ENCODE measurements at regions not wholly inside any gene's neighbourhood (a gene's known extent, or its start where the extent isn't known, plus 50 kb on each side); places are given as distances from the start of the nearest gene placed in this dataset.

GRCh38 chr2:240353086-240353798 lies 82.2 kb upstream of the GPC1 start:
- DNase-seq (ENCODE audit: insufficient read length, low spot score): no peak
- no peak for FAIRE-seq

- FAIRE-seq: no peak
Observed at GRCh38 chr2:240353944-240354343, 81.5 kb upstream of the GPC1 start.

GRCh38 chr2:240355001-240355891 lies 80.2 kb upstream of the GPC1 start:
- DNase-seq (ENCODE audit: insufficient read length, low spot score) (no peak), FAIRE-seq (no peak)

More at GRCh38 chr2:240353944-240354343, 81.5 kb upstream of the GPC1 start:
- no peak for DNase-seq (ENCODE audit: insufficient read length, low spot score)

- FAIRE-seq: no peak
Observed at GRCh38 chr2:240355962-240356361, 79.5 kb upstream of the GPC1 start.

GRCh38 chr2:240356700-240357640 lies 78.5 kb upstream of the GPC1 start:
- no peak for FAIRE-seq

More at GRCh38 chr2:240355962-240356361, 79.5 kb upstream of the GPC1 start:
- DNase-seq (ENCODE audit: insufficient read length, low spot score): no peak

GRCh38 chr2:240357641-240358012 lies 77.8 kb upstream of the GPC1 start:
- DNase-seq (ENCODE audit: insufficient read length, low spot score) (no peak), FAIRE-seq (no peak)

More at GRCh38 chr2:240356700-240357640, 78.5 kb upstream of the GPC1 start:
- no peak for DNase-seq (ENCODE audit: insufficient read length, low spot score)

- no peak for DNase-seq (ENCODE audit: insufficient read length, low spot score)
- no peak for FAIRE-seq
Observed at GRCh38 chr2:240358080-240358479, 77.4 kb upstream of the GPC1 start.

GRCh38 chr2:240358821-240359397 lies 76.6 kb upstream of the GPC1 start:
- DNase-seq (ENCODE audit: insufficient read length, low spot score) (no peak), FAIRE-seq (no peak)

- FAIRE-seq: no peak
Observed at GRCh38 chr2:240359695-240360094, 75.8 kb upstream of the GPC1 start.

GRCh38 chr2:240360645-240361475 lies 74.6 kb upstream of the GPC1 start:
- FAIRE-seq (no peak), DNase-seq (ENCODE audit: insufficient read length, low spot score) (no peak)

More at GRCh38 chr2:240359695-240360094, 75.8 kb upstream of the GPC1 start:
- no peak for DNase-seq (ENCODE audit: insufficient read length, low spot score)

- DNase-seq (ENCODE audit: insufficient read length, low spot score): no peak
- FAIRE-seq: no peak
Observed at GRCh38 chr2:240362216-240362755, 73.2 kb upstream of the GPC1 start.

GRCh38 chr2:240362826-240363745 lies 72.4 kb upstream of the GPC1 start:
- DNase-seq (ENCODE audit: insufficient read length, low spot score) (no peak), FAIRE-seq (no peak)

- no peak for DNase-seq (ENCODE audit: insufficient read length, low spot score)
- no peak for FAIRE-seq
Observed at GRCh38 chr2:240363746-240364581, 71.5 kb upstream of the GPC1 start.

- no peak for FAIRE-seq
- DNase-seq (ENCODE audit: insufficient read length, low spot score): no peak
Observed at GRCh38 chr2:240364582-240364960, 70.9 kb upstream of the GPC1 start.

- FAIRE-seq: no peak
Observed at GRCh38 chr2:240364961-240365775, 70.3 kb upstream of the GPC1 start.

GRCh38 chr2:240365971-240366471 lies 69.4 kb upstream of the GPC1 start:
- DNase-seq (ENCODE audit: insufficient read length, low spot score) (no peak), FAIRE-seq (no peak)

More at GRCh38 chr2:240364961-240365775, 70.3 kb upstream of the GPC1 start:
- DNase-seq (ENCODE audit: insufficient read length, low spot score): no peak
